A172 (cell line): ENCODE measurements at regions not wholly inside any gene's neighbourhood (a gene's known extent, or its start where the extent isn't known, plus 50 kb on each side); places are given as distances from the start of the nearest gene placed in this dataset.
"Not testable (repeated sequence)": the region's sequence is repeated elsewhere in the genome, so short reads cannot be mapped to it uniquely, and the experiment has no call there.

Source experiments
- DNase-seq: peaks from one replicate; pipeline ENCODE4 v3.0.0-alpha.2; 2015; ENCODE audit warnings: low spot score

DNA sequence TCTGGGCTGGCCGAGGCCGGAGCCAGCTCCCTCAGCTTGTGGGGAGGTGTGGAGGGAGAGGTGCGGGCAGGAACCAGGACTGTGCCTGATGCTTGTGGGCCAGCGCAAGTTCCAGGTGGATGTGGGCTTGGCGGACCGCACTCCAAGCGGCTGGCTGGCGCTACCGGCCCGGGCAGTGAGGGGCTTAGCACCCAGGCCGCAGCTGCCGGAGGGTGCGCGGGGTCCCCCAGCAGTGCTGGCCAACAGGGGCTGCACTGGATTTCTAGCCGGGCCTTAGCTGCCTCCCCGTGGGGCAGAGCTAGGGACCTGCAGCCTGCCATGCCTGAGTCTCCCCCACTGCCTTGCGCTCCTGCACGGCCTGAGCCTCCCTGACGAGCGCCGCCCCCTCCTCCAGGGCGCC is 242.8 kb downstream of the CCSER2 start:
- no peak for DNase-seq

DNA sequence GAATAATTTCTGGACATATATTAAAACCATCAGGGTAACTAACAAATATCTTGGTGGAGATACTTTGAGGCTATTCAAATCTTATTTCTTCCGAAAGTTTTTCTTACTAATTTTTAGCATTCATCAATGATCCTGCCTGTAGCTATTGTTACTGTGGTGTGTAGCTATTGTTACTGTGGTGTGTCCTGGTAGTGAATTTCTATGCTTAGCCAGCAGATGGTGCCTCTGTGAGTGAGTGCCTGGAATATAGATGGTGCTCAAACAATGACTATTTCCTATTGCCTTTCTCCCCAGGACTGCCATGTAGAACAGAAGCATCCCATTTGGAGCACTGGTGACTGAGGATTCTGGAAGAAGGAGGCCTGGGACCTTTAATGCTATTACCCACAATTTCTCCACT is 245.7 kb downstream of the CCSER2 start:
- no peak for DNase-seq

DNA sequence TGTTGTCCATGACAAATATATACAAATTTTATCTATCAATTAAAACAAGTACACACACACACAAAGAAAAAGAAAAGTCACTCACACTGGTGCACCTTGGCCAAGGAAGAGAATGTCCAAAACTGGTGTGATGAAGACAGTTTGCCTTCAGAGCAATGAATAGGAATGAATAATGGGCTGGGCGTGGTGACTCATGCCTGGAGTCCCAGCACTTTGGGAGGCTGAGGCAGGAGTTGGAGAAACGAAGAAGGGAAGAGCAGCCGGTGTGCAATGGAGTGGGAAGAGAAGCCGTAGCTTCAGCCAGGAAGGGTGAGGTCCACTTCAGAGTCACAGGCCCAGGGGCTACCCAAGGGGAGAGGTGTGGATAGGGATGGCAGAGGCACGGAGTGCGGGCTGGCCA is 253.6 kb downstream of the CCSER2 start:
- no peak for DNase-seq

DNA sequence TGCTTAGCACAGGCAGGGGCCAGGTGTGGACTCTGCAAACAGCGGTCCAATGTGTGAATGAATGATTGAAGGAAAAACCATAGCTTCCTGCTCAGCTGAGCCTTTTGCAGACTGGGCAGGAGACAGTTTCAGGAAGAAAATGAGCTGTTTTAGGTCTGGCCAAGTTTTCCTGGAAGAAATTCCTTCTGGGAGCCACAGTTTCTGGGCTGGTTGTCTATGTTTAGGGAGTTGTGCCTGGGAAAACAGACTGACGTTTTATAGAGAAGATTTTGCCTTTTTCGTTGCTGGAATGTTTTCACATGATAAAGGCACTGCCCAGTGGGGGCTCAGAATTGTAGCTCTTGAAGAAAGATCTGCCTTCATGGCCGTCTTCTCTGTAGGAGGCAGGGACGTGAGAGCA is 255.1 kb downstream of the CCSER2 start:
- DNase-seq = no peak

DNA sequence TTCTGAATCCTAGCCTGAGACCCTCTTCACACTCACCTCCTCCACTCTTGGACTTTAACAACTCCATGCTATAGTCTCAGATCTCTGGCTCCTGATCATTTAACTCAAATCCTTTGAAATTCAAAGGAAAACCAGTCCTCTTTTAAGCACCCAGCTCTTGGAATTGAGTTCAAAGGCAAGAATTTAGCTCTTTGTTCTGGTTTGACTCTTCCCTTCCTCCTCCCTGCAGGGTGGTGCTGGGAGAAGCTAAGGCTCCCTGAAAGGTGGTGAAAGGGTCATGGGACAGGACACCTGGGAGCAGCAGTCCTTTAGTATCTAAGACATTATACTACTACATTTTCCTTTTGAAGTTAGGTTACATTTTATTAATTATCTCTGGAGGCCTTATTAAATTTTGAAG is 259.4 kb downstream of the CCSER2 start:
- no peak for DNase-seq

DNA sequence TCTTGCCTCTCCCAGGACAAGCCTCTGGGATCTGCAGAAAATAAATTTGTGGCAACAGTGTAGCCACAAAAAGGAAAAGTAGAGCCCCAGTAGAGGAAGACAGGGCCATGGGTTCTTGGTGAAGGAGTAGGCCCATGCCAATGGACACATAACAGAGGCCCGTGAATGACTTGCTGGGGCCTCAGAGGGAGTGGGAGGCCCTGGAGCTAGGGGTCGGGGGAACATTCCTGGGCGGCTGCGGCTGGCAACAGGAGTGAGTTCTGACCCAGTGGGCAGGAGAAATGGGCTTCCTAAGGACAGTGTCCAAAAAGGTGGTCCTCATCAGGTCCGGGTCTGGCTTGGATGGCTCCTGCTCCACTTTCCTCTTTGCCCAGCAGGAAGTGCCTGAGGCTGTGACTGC is 260.0 kb downstream of the CCSER2 start:
- DNase-seq = no peak

DNA sequence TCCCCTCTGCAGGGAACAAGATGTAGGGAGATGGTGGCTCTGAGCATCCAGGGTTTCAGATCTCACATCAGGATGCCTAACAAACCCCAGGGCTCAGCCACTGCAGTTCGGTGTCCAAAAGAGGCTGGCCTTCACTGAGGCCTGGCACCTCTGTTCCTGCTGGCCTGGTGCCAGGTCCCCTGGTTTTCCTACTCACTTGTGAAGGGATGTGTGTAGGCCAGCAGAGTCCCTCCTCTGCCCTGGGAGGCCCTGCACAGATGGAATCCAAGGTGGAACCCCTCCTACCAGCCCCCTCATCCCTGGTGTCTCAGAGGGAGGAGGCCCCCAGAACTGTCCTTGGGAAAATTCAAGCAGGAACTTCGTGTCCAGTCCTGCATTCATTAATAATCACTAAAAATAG is 260.6 kb downstream of the CCSER2 start:
- no peak for DNase-seq

DNA sequence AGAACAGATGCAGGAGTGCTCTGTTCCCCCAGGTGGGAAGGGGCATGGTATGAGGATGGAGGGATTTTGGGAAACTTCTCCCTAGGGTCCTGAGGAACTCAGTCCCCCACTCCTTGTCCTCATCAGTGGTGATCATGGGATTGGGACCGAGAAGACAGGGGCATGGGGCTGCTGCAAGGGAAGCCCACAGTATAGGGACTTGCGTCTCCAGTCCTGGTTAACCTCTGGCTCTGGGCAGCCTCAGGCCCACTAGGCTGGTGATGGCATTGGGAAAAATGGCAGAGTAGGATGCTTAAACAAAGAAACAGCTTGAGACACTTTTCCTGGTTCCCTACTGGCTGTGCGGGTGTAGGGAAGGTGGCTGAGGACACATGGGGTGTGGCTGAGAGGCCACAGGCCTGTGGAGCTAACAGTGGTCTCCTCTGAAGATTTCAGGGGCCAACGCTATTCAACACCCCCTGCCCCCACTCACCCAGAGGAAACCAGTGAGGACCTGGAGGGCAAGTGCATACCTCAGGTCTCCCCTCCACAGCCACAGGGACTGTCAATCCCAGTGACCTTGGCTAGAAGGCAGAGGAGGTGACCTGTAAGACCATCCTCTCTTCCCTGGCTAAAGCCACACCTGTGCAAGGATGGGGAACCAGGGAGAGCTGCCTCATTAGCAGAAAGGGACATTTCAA is 261.3 kb downstream of the CCSER2 start:
- no peak for DNase-seq

DNA sequence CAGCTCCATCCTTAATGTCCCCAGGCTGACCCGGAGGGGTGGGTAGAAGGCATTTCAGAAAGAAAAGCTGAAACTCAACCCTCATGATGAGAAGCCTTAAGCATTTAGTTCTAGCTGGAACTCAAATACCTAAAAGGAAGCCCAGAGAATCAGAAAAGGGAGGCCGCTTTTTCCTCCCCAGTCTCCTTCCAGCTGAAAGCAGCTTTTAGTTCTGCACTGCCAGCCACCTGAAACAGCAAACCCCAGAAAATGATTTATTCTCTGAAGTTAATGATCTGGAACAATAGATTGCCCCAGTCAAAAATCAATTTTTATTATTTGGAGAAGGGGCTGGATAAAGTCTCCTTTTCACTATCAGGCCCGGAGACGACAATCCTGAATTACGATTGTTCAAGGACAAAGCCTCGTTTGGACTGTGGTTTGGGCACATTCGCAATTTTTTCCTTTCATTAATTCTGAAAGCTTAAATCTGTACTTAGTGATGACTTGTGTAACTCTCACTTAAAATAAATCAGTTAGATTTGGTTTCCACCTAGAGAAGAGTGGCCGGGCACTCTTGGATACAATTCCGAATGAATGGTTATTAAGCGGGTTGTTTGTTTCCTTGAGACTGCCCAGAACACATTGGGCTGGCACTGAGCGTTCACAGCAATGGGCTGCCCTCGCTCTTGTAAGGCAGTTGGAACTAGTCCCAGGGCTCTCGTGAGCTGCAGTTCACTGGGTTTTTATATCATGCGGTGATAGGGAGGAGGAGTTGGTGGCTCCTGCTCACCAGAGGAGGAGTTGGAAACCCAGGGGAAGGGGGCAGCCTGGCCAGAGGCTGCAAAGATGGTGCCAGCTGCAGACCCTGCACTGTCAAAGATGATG is 262.2 kb downstream of the CCSER2 start:
- DNase-seq = no peak

DNA sequence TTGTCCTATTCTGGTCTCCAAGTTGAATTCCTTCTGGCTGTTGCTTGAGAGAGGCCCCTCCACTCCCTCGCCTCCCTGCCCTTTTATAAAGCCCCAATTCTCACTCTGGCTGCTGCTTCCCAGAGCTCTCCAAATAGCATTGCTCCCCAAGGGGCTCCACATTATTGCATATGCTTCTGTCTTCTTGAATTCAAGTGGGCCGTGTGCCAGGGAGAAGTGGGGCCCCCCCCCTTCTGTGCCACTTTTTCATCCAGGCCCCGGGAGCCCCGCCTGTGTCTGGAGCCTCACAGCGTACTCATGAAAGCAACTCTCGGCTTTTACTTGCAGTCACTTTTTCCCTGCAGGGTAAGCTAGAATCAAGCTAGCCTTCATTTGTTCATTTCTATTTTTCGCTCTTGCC is 265.1 kb downstream of the CCSER2 start:
- no peak for DNase-seq

DNA sequence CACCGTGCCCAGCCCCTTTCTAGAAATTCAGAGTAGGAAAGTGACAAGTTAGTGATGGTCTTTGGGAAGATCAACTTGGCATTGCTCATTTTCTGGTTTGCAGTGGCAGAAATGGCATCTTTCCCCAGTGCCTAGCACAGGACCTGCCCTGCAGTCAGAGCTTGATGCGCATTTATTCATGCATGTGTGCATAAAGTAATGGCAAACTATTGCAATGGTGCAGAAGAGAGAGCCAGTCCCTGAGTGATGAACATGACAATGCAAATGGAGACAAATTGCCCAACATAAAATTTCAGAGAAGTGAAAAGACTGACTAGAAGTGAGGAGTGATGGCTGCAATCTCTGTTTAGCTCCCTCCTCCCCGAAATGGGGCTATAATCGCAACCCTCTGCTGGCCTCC is 268.2 kb downstream of the CCSER2 start:
- DNase-seq = no peak

DNA sequence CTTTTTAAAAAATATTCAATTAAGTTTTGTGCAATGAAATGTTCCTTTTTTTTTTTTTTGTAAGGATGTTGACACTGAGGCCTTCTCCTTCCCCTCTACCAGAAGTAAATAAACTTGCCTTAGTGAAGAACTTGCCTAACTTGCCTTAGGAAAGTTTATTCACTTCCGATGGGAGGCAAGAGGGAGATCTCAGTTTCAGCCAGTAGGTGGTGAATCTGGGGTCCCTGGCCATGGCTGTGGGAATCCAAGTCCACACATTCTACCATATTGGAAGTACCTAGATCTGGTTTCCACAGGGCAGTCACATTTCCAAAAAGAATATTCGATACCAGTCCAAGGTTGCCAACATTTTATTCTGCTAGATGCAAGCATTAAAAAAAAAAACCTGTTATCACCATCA is 270.9 kb downstream of the CCSER2 start:
- no peak for DNase-seq

DNA sequence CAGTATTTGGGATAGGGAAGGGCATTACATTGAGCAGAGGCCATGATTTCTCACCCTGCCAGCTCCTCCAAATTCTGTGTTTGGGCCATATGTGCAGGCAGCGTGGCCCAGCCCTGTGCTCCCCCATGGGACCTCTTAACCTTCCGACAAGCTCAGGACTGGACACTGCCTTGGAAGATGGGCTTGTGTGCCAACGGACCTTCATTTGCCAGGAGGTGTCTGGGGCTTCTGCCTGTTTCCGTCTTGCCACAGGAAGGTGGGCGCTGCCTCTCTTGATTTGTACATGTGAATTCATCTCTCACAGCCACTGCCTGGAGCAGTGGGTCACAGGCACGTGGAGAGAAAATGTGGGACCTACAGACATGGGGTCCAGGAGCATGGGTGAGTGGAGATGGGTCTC is 272.6 kb downstream of the CCSER2 start:
- no peak for DNase-seq

DNA sequence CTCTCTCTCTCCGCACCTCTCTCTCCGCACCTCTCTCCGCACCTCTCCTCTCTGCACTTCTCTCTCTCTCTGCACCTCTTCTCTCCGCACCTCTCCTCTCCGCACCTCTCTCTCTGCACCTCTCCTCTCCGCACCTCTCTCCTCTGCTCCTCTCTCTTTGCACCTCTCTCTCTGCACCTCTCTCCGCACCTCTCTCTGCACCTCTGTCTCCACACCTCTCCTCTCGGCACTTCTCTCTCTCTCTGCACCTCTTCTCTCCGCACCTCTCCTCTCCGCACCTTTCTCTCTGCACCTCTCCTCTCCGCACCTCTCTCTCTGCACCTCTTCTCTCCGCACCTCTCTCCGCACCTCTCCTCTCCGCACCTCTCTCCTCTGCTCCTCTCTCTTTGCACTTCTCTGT is 274.2 kb downstream of the CCSER2 start:
- DNase-seq = not testable (repeated sequence)

DNA sequence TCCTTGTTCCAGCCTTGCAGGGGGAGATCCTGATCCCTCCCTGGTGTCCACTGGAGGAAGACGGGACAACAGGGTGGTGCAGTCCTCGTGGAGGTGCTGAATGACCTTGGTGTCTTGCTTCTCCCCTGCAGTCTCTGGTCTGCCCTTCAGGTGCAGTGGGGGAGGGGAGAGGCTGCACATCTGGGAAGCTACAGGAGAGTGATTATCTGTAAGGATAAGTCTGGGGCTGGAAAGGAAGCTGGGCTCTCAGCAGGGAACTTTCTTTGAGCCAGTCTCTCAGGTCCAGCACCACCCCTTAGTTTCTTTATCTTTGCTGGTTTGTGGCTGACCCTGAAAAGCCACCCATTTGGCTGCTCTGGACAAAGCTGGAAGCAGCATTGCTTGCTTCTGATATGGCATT is 275.6 kb downstream of the CCSER2 start:
- DNase-seq = no peak

DNA sequence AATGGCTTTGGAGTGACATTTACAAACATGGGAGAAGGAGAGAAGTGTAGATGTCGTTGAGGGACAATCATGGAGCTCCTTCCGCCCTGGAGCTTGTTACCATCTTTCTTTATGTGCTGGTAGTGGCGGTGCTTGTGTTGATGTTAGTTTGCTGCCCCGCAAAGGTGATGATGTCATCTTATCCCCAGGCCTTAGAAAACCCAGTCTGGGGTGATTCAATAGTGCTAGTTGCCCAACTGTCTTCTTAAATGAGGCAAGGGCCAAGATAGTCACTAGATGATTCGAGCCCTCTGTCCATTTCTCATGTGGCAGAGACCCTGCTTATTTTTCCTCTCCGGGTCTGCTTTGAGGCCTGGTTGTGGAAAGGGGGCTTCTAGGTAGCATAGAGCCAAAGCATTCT is 277.4 kb downstream of the CCSER2 start:
- no peak for DNase-seq

DNA sequence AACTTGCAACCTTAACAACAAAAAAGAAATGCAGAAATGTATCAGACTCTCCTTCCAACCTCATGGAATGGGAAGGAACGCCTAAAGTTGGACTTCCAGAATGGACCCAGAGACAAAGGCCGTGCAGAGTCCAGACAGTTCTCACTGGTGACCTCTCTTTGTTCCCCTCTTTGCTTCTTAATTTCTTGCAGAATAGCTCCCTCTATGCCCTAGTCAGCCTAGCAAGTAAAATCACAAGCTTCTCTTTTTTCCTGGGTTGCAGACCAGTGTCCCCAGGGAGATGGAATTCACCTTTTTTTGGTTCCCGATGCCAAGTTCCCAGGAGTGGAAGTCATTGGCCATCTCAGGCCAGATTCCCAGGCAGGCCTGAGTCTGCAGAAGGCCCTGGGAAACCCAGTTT is 278.0 kb downstream of the CCSER2 start:
- no peak for DNase-seq

DNA sequence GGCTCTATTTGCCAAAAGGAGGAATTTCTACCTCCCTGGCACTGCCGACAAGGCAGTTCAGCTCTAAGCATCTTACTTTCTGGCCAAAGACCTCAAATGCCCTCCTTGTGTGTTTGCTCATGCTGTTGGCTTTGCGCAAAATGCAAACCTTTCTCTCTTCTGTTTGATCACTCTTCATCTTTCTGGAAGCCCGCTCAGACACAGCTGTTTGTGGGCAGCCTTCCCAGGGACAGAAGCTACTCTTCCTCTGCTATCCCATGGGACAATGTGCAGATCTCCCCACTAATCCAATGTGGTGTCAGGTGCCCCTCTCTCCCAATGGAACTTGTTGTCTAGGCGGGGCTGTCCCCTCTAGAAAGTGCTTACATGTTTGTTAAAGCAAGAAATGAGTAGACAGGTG is 278.7 kb downstream of the CCSER2 start:
- DNase-seq = no peak

DNA sequence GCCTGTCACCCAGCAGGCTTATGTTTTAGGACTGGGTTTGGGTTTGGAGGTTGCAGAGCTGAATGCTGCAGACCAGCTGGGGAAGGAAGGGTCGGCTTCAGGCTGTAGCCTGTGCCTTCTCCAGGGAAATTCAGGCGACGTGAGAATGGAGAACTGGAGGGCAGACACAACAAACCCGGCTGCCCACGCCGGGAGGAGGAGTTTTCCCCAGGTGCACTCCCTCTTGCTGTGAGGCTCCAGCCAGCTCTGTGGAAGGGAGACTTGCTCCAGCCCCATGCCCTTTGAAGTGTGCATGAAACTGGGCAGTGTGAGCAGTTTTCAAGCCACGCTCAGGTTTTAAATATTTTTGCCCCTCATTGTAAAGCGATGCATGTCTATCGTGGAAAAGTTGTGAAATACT is 279.1 kb downstream of the CCSER2 start:
- no peak for DNase-seq

DNA sequence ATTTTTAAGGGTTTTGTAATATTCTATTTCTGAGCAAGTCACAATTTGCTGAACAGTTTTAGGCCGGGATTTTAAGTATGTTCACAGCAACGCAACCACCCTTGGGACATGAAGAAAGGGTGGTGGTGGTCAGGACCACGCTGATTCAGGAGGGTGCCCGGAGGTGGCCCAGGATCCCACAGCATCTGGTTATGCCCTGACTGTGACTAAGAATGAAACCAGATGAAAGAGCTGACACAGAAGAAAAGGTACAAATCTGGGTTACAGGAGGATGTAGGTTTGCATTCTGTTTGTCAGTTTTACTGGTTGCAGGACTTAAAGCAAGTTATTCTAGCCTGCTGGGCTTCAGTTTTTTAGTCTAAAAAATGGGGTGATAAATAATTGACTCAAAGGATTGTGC is 279.7 kb downstream of the CCSER2 start:
- no peak for DNase-seq

DNA sequence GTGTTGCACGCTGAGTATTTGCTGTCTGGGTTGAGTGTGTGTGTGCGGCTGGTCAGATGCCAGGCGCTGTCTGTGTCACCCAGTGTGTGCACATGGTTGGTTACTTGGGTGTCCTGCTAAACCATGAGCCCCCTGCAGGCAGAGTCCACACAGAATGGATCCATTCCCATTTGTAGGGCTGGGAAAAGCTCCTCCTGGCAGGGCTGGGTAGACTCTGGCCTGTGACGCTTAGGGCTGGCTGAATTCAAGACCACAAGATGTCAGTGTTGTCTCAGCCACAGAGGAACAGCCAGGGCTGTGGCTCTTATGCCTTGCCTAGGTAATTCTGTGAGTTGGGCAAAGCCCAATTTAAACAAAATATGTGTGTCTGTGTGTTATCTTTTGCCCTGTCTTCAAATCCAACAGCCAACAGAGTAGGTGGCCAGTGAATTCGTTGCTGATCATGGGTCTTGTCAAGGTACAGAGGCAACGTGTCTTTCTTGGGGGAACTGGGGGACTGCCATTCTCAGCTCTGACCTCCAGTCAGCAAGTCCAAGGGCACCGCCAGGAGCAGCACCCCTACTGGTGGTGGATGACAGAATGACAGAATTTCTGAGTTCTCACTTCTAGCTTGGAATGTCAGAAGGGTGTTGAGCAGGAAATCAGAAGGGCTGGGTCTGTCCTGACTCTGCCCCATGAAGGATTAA is 285.1 kb downstream of the CCSER2 start:
- DNase-seq = peak; percentile 21

DNA sequence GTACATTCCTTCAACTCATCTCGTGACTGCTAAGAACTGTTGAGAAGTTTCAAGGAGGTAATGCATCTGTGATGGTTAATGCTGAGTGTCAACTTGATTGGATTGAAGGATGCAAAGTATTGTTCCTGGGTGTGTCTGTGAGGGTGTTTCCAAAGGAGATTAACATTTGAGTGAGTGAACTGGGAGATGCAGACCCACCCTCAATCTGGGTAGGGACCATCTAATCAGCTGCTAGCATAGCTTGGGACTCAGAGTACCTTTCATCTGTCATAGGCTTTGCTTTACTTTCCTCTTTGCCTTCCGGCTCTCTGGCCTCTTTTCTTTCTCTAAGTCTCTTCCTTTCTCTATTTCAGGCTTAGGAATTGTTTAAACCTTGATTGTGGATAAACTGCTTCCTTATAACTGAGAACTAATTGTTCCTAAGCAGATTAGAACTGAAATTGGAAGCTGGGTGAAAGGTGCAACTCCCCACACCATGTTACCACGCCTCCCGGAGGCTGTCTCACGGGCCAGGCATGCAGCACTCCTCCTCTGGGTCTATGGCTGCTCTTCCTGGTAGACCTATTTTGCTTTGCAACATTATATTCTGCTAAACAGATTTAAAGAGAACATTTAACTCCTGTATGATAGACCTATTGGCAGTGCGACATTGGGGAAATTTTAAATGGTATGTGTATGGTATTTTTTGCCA is 298.2 kb downstream of the CCSER2 start:
- no peak for DNase-seq
